ENCODE measurements at regions not wholly inside any gene's neighbourhood (a gene's known extent, or its start where the extent isn't known, plus 50 kb on each side); places are given as distances from the start of the nearest gene placed in this dataset.

- Histone ChIP-seq H3K4me1 (ENCODE audit: control insufficient read depth, insufficient read depth, low read length) (peaks cover 3% of the 10 kb centered on the region; the same call in 1 of the 2 replicates), H3K4me3 (ENCODE audit: low read depth, low read length) (no peak overlapping the region), H3K9me3 (ENCODE audit: control insufficient read depth, insufficient read depth, low read depth, low read length) (no peaks in the 10 kb centered on the region), H3K36me3 (ENCODE audit: control insufficient read depth in 2 of 2, insufficient read depth in 1 of 2, low read length in 2 of 2) (no peaks in the 10 kb centered on the region), H3K27ac (ENCODE audit: extremely low read depth, low read depth, low read length) (no peak overlapping the region)
- ChIA-PET CTCF (no interaction called here), POLR2A (no interaction called here)
- TF ChIP-seq ZBTB49 (tag by site-specific recombination; IDR thresholded peaks at IDR 0.05; ENCODE audit: low read depth) = no peak
Measured at GRCh38 chr12:43115441-43116160, 436.4 kb downstream of the ADAMTS20 start.

- POLR2A ChIA-PET = no interaction called here
Measured at GRCh38 chr12:43114316-43114715, 437.7 kb downstream of the ADAMTS20 start.

GRCh38 chr12:43113616-43114015 is 438.4 kb downstream of the ADAMTS20 start:
- H3K27ac ChIP-seq (ENCODE audit: extremely low read depth, low read depth, low read length) = no peak overlapping the region
- POLR2A ChIA-PET = no interaction called here
- no peak overlapping the region for H3K4me3 ChIP-seq (ENCODE audit: low read depth, low read length)
- no peak for TF ChIP-seq ZNF529 (tag by site-specific recombination; IDR thresholded peaks at IDR 0.05; ENCODE audit: insufficient replicate concordance)
- TF ChIP-seq ZNF488 (tag by site-specific recombination; IDR thresholded peaks at IDR 0.05) = no peak
- TF ChIP-seq ZNF266 (tag by site-specific recombination; IDR thresholded peaks at IDR 0.05; ENCODE audit: low read depth) = no peak
- TF ChIP-seq KLF1 (tag by site-specific recombination; IDR thresholded peaks at IDR 0.05) = no peak
- no peak for TF ChIP-seq ZNF184 (tag by site-specific recombination; IDR thresholded peaks at IDR 0.05)
- no peak for TF ChIP-seq ZSCAN16 (tag by site-specific recombination; IDR thresholded peaks at IDR 0.05)
- TF ChIP-seq ZNF549 (tag by site-specific recombination; IDR thresholded peaks at IDR 0.05) = no peak
- CTCF ChIA-PET = interaction anchor here (0.6 to 1.5 kb wide), 3 partner anchors 9 to 323 kb away, joined by 3 to 6 read pairs (median 4); no protein-coding TSS in a partner anchor
- peaks cover 3% of the 10 kb centered on the region; the same call in 1 of the 2 replicates for H3K4me1 ChIP-seq (ENCODE audit: control insufficient read depth, insufficient read depth, low read length)
- H3K36me3 ChIP-seq (ENCODE audit: control insufficient read depth in 2 of 2, insufficient read depth in 1 of 2, low read length in 2 of 2) = no peaks in the 10 kb centered on the region
- H3K9me3 ChIP-seq (ENCODE audit: control insufficient read depth, insufficient read depth, low read depth, low read length) = no peaks in the 10 kb centered on the region

More at GRCh38 chr12:43114316-43114715, 437.7 kb downstream of the ADAMTS20 start:
- no peaks in the 10 kb centered on the region for H3K36me3 ChIP-seq (ENCODE audit: control insufficient read depth in 2 of 2, insufficient read depth in 1 of 2, low read length in 2 of 2)
- CTCF ChIA-PET = interaction anchor here (0.6 kb wide), 1 partner anchor 20 kb away, joined by 4 read pairs; no protein-coding TSS in a partner anchor
- no peak overlapping the region for H3K27ac ChIP-seq (ENCODE audit: extremely low read depth, low read depth, low read length)
- H3K4me1 ChIP-seq (ENCODE audit: control insufficient read depth, insufficient read depth, low read length) = peaks cover 3% of the 10 kb centered on the region; the same call in 1 of the 2 replicates
- no peak for TF ChIP-seq ELK4 (IDR thresholded peaks at IDR 0.05; ENCODE audit: borderline replicate concordance, low read depth, low read length)
- no peak overlapping the region for H3K4me3 ChIP-seq (ENCODE audit: low read depth, low read length)
- no peaks in the 10 kb centered on the region for H3K9me3 ChIP-seq (ENCODE audit: control insufficient read depth, insufficient read depth, low read depth, low read length)

GRCh38 chr12:43113135-43113534 is 438.9 kb downstream of the ADAMTS20 start:
- peaks cover 3% of the 10 kb centered on the region; the same call in 1 of the 2 replicates for H3K4me1 ChIP-seq (ENCODE audit: control insufficient read depth, insufficient read depth, low read length)
- CTCF ChIA-PET = interaction anchor here (0.7 to 1.5 kb wide), 3 partner anchors 9 to 322 kb away, joined by 3 to 6 read pairs (median 4); no protein-coding TSS in a partner anchor
- TF ChIP-seq ZNF292 (tag by site-specific recombination; IDR thresholded peaks at IDR 0.05; ENCODE audit: borderline replicate concordance, low read depth) (no peak), ZNF843 (tag by site-specific recombination; IDR thresholded peaks at IDR 0.05) (no peak), FEZF1 (tag by site-specific recombination; IDR thresholded peaks at IDR 0.05) (no peak), ZNF837 (tag by site-specific recombination; IDR thresholded peaks at IDR 0.05) (no peak), ZNF514 (tag by site-specific recombination; IDR thresholded peaks at IDR 0.05) (no peak), ZNF830 (tag by site-specific recombination; IDR thresholded peaks at IDR 0.05; ENCODE audit: low read depth) (no peak), ZNF114 (tag by site-specific recombination; IDR thresholded peaks at IDR 0.05) (no peak), SALL2 (tag by site-specific recombination; IDR thresholded peaks at IDR 0.05; ENCODE audit: borderline replicate concordance) (no peak), HOXA7 (CRISPR knock-in tag; IDR thresholded peaks at IDR 0.05; ENCODE audit: borderline replicate concordance) (no peak), KLF17 (tag by site-specific recombination; IDR thresholded peaks at IDR 0.05) (no peak), HOXD13 (CRISPR knock-in tag; IDR thresholded peaks at IDR 0.05; ENCODE audit: borderline replicate concordance) (no peak)

More at GRCh38 chr12:43113135-43113534, 438.9 kb downstream of the ADAMTS20 start:
- POLR2A ChIA-PET = no interaction called here
- Histone ChIP-seq H3K27ac (ENCODE audit: extremely low read depth, low read depth, low read length) (no peak overlapping the region), H3K9me3 (ENCODE audit: control insufficient read depth, insufficient read depth, low read depth, low read length) (no peaks in the 10 kb centered on the region), H3K4me3 (ENCODE audit: low read depth, low read length) (no peak overlapping the region), H3K36me3 (ENCODE audit: control insufficient read depth in 2 of 2, insufficient read depth in 1 of 2, low read length in 2 of 2) (no peaks in the 10 kb centered on the region)
